Ovary (tissue), 3 donors: ENCODE measurements at regions not wholly inside any gene's neighbourhood (a gene's known extent, or its start where the extent isn't known, plus 50 kb on each side); places are given as distances from the start of the nearest gene placed in this dataset.

ENCODE experiments used
- CTCF ChIP-seq, 3 donors: fragments of 450-650 bp in 2 of 3; fragments of 200-600 bp in 1 of 3; IDR thresholded peaks; one replicate each; pipeline versions ENCODE4 v1.5.1 to v1.8.0; 2016 to 2022; ENCODE audit warnings: antibody characterized with exemption in 3 of 3, mild to moderate bottlenecking in 1 of 3
- EP300 ChIP-seq: sonication (generic); formaldehyde crosslinking; IDR thresholded peaks from one replicate; pipeline ENCODE4 v1.6.1; 2017; ENCODE audit warnings: antibody characterized with exemption
- POLR2A ChIP-seq: fragments of 450-650 bp; IDR thresholded peaks from one replicate; pipeline ENCODE4 v1.6.1; 2017; ENCODE audit warnings: antibody characterized with exemption, mild to moderate bottlenecking, moderate library complexity
- donor health status: DM: no; HTN: no; CAD: no.

DNA sequence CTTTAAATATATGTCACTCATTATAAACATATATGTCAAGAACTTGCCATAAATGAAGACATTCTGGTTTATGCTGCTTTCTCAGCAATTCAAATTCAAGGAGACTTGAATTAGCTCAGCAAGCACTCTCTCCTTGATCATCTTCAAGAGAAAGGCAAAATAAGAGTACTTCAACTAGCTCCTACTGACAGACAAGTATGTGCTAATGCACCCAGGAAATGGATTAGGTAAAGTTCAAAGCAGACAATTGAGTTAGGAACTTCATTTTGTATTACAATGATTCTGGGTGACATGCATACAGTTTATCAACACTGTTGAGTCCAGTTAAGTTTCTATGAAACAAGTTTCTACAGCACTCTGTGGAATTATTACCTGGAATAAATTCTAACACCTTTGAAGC, 455.9 kb upstream of the USP15 start:
- no peak for TF ChIP-seq CTCF (IDR thresholded peaks at IDR 0.05)
- TF ChIP-seq EP300 = no peak
- no peak for TF ChIP-seq POLR2A
